Epidermal melanocyte (primary cell): ENCODE measurements at regions not wholly inside any gene's neighbourhood (a gene's known extent, or its start where the extent isn't known, plus 50 kb on each side); places are given as distances from the start of the nearest gene placed in this dataset.
"Not testable (repeated sequence)": the region's sequence is repeated elsewhere in the genome, so short reads cannot be mapped to it uniquely, and the experiment has no call there.

Experiments
- DNase-seq: peaks from one replicate; pipeline ENCODE4 v3.0.0; 2011; ENCODE audit warnings: low spot score; ENCODE audit not compliant: insufficient read length

- DNase-seq, result no peak
These were observed 911.7 kb upstream of the CITED2 start for GRCh38 chr6:140285998-140286690.

- no peak for DNase-seq
These were observed 911.0 kb upstream of the CITED2 start for GRCh38 chr6:140285471-140285870.

GRCh38 chr6:140284871-140285270 lies 910.4 kb upstream of the CITED2 start:
- DNase-seq, result no peak

GRCh38 chr6:140283197-140283596 lies 908.7 kb upstream of the CITED2 start:
- DNase-seq, result no peak

GRCh38 chr6:140281767-140282166 lies 907.3 kb upstream of the CITED2 start:
- no peak for DNase-seq

- DNase-seq, result no peak
These were observed 906.8 kb upstream of the CITED2 start for GRCh38 chr6:140281236-140281635.

GRCh38 chr6:140276719-140277118 lies 902.3 kb upstream of the CITED2 start:
- DNase-seq, result no peak

GRCh38 chr6:140276133-140276532 lies 901.7 kb upstream of the CITED2 start:
- no peak for DNase-seq

- DNase-seq, result no peak
These were observed 901.3 kb upstream of the CITED2 start for GRCh38 chr6:140275725-140276124.

GRCh38 chr6:140274548-140274947 lies 900.1 kb upstream of the CITED2 start:
- no peak for DNase-seq

GRCh38 chr6:140271759-140272377 lies 897.4 kb upstream of the CITED2 start:
- no peak for DNase-seq

- DNase-seq, result no peak
These were observed 895.2 kb upstream of the CITED2 start for GRCh38 chr6:140269591-140270165.

- DNase-seq, result no peak
These were observed 890.0 kb upstream of the CITED2 start for GRCh38 chr6:140264431-140264830.

- DNase-seq, result not testable (repeated sequence)
These were observed 883.9 kb upstream of the CITED2 start for GRCh38 chr6:140258302-140258701.

- DNase-seq, result no peak
These were observed 881.8 kb upstream of the CITED2 start for GRCh38 chr6:140256248-140256647.

GRCh38 chr6:140253096-140253495 lies 878.6 kb upstream of the CITED2 start:
- no peak for DNase-seq

- no peak for DNase-seq
These were observed 877.7 kb upstream of the CITED2 start for GRCh38 chr6:140252099-140252498.

GRCh38 chr6:140245296-140246040 lies 871.0 kb upstream of the CITED2 start:
- no peak for DNase-seq

- no peak for DNase-seq
These were observed 862.8 kb upstream of the CITED2 start for GRCh38 chr6:140237251-140237650.

- no peak for DNase-seq
These were observed 862.3 kb upstream of the CITED2 start for GRCh38 chr6:140236732-140237131.

- no peak for DNase-seq
These were observed 855.8 kb upstream of the CITED2 start for GRCh38 chr6:140230282-140230681.

GRCh38 chr6:140228491-140228890 lies 854.0 kb upstream of the CITED2 start:
- no peak for DNase-seq
